Vagina (tissue), 2 donors: ENCODE measurements at regions not wholly inside any gene's neighbourhood (a gene's known extent, or its start where the extent isn't known, plus 50 kb on each side); places are given as distances from the start of the nearest gene placed in this dataset.

Experiments used
- DNase-seq, 2 donors: peaks; one replicate each; pipeline ENCODE4 v3.0.0-alpha.2; 2017; ENCODE audit errors: extremely low spot score in 2 of 2
- H3K27ac ChIP-seq: fragments of 200-600 bp; sonication (generic); one replicate; pipeline ENCODE4 v1.5.1; 2019
- H3K27me3 ChIP-seq: fragments of 200-600 bp; sonication (generic); one replicate; pipeline ENCODE4 v1.5.1; 2019
- H3K36me3 ChIP-seq, 2 donors: fragments of 200-600 bp; sonication (generic); one replicate each; pipeline ENCODE4 v1.5.1; 2017 to 2019
- H3K4me1 ChIP-seq: fragments of 200-600 bp; sonication (generic); one replicate; pipeline ENCODE4 v1.5.1; 2019
- H3K4me3 ChIP-seq, 2 donors: fragments of 200-600 bp; sonication (generic); 1 replicate in 1 of 2; 2 replicates in 1 of 2; pipeline ENCODE4 v1.5.1; 2016 to 2019
- H3K9me3 ChIP-seq: fragments of 200-600 bp; sonication (generic); one replicate; pipeline ENCODE4 v1.5.1; 2019
- POLR2A ChIP-seq, 2 donors: fragments of 450-650 bp; IDR thresholded peaks; one replicate each; pipeline ENCODE4 v1.6.1; 2017; ENCODE audit warnings: antibody characterized with exemption in 2 of 2, mild to moderate bottlenecking in 2 of 2, moderate library complexity in 2 of 2
- POLR2AphosphoS5 ChIP-seq, 2 donors: sonication (generic); formaldehyde crosslinking; IDR thresholded peaks; one replicate each; pipeline ENCODE4 v1.9.0; 2017; ENCODE audit warnings: antibody characterized with exemption in 2 of 2, mild to moderate bottlenecking in 2 of 2, low read depth in 1 of 2; ENCODE audit not compliant: insufficient read depth in 1 of 2
- intact Hi-C: fragments of 100-400 bp; cut with DNase I; formaldehyde crosslinking; loops from one replicate; pipeline ENCODE4 v1.15.1; 2023
- TF ChIP-seq, protein P1 (sequence below), 3 experiments: fragments of 450-650 bp in 2 of 3; fragments of 200-600 bp in 1 of 3; sonication (generic) in 1 of 3; IDR thresholded peaks; one replicate each; pipeline ENCODE4 v1.5.1; 2017 to 2019; ENCODE audit warnings: antibody characterized with exemption in 3 of 3, mild to moderate bottlenecking in 2 of 3, moderate library complexity in 2 of 3

DNA sequence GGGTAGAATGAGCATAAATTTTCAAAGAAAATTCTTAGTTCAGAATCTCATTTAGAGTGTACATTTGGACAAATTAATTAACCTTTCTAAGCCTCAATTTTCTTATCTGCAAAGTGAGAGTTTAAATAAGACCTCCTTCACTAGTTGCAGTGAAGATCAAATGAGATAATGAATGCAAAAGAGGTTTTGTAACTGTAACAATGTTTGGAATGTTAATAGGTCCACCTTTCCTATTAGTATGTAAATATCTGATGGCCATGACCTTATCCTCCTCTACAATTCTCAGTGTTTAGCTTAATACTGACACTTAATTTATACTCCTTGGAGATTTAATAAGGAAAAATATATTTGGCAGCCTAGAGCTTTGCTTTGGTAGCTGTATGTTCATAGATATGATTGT is 138.8 kb downstream of the GABRG1 start:
- Histone ChIP-seq H3K27me3 (no peaks in the 10 kb centered on the region), H3K36me3 (no peaks in the 10 kb centered on the region), H3K9me3 (no peaks in the 10 kb centered on the region), H3K4me1 (no peaks in the 10 kb centered on the region), H3K4me3 (no peak overlapping the region), H3K27ac (no peak overlapping the region)
- intact Hi-C loops = no loop called here
- no peak for DNase-seq
- no peak for TF ChIP-seq POLR2A (IDR thresholded peaks at IDR 0.05)
- TF ChIP-seq, protein P1, sequence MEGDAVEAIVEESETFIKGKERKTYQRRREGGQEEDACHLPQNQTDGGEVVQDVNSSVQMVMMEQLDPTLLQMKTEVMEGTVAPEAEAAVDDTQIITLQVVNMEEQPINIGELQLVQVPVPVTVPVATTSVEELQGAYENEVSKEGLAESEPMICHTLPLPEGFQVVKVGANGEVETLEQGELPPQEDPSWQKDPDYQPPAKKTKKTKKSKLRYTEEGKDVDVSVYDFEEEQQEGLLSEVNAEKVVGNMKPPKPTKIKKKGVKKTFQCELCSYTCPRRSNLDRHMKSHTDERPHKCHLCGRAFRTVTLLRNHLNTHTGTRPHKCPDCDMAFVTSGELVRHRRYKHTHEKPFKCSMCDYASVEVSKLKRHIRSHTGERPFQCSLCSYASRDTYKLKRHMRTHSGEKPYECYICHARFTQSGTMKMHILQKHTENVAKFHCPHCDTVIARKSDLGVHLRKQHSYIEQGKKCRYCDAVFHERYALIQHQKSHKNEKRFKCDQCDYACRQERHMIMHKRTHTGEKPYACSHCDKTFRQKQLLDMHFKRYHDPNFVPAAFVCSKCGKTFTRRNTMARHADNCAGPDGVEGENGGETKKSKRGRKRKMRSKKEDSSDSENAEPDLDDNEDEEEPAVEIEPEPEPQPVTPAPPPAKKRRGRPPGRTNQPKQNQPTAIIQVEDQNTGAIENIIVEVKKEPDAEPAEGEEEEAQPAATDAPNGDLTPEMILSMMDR (IDR thresholded peaks at IDR 0.05) = no peak
- no peak for TF ChIP-seq POLR2AphosphoS5 (IDR thresholded peaks at IDR 0.05; ENCODE audit: insufficient read depth in 1 of 2, low read depth in 1 of 2)

DNA sequence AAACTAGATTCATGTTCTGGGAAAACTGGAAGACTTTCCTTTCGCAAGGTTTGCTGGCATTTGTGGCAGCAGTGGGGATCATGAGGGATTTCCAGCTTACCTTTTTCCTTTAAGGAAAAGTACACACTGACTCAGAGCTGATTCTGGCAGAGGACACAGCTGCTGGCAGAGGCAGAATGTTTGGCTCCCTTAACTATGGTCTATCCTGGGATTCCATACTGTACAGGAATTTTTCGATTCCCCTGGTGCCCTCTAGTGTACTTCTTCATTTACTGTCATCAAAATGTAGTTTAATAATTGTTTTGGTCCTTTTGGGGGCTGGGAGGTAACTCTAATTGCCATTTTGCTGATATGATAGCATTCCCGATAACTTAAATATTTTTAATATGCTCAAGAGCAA is 152.7 kb downstream of the GABRG1 start:
- no peaks in the 10 kb centered on the region for H3K27me3 ChIP-seq
- DNase-seq = no peak
- intact Hi-C loops = no loop called here
- H3K36me3 ChIP-seq = no peaks in the 10 kb centered on the region
- H3K4me1 ChIP-seq = no peaks in the 10 kb centered on the region
- no peak overlapping the region for H3K4me3 ChIP-seq
- H3K9me3 ChIP-seq = no peaks in the 10 kb centered on the region
- no peak for TF ChIP-seq POLR2A (IDR thresholded peaks at IDR 0.05)
- TF ChIP-seq, protein P1 (IDR thresholded peaks at IDR 0.05) = no peak
- no peak for TF ChIP-seq POLR2AphosphoS5 (IDR thresholded peaks at IDR 0.05; ENCODE audit: insufficient read depth in 1 of 2, low read depth in 1 of 2)
- no peak overlapping the region for H3K27ac ChIP-seq

DNA sequence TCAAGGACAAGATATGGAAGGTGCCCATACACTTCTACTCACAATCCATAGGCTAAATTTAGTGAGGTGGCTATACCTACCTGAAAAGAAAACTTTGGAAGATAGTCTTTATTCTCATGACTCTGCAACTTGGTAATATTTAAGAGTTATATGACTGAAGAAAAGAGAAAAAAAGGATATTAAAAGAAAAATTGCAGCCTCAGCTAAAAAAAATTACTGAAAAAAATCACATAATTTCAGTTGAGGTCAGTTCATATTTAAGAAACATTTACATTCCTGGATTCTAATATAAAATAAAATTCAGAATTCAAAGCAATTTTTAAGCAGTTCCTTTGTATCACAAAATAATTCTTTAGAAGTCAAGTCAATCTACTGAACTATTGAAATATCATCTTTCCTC is 166.5 kb downstream of the GABRG1 start:
- no peak overlapping the region for H3K27ac ChIP-seq
- no peak overlapping the region for H3K4me3 ChIP-seq
- no peak for TF ChIP-seq POLR2A (IDR thresholded peaks at IDR 0.05)
- no peaks in the 10 kb centered on the region for H3K9me3 ChIP-seq
- DNase-seq = no peak
- H3K36me3 ChIP-seq = no peaks in the 10 kb centered on the region
- intact Hi-C loops = no loop called here
- no peaks in the 10 kb centered on the region for H3K4me1 ChIP-seq
- no peaks in the 10 kb centered on the region for H3K27me3 ChIP-seq

DNA sequence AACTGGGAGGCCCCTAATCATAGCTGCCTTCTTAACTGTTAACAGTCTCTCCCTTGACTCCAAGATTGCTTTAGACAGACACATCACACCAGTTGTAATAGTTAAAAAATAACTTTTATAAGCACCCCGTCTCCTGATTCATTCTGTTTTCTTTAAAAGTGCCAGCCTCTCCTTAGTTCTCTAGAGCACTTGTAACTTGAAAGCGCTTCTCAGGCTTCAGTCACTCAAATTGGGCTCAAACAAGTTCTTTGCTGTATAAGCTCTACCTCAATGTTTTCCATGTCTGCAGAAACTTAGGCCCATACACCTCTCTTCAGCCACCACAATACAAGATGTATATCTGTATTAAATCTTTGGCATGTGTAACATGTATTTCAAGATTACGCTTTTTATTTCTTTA is 169.6 kb downstream of the GABRG1 start:
- no peaks in the 10 kb centered on the region for H3K36me3 ChIP-seq
- no peak for TF ChIP-seq POLR2AphosphoS5 (IDR thresholded peaks at IDR 0.05; ENCODE audit: insufficient read depth in 1 of 2, low read depth in 1 of 2)
- no peak for TF ChIP-seq POLR2A (IDR thresholded peaks at IDR 0.05)
- TF ChIP-seq, protein P1 (IDR thresholded peaks at IDR 0.05) = no peak
- no peak overlapping the region for H3K4me3 ChIP-seq

DNA sequence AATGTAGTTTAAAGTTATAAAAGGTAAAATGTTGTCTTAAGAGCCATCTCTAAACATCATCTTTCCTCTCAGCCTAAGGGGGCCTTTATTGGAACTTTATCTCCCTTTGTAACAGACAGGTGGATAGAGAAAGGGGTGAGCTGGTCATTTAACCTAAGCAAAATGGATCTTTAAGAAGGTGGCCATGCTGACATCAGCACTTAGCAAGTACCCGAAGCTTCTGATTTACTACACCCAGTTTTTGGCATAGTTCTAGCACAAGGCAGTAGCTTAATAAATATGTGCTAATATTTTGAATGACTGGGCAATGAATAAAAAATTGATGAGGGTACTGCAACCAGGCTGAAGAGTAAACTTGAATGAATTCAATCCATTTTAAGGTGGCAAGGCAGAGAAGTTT is 172.7 kb downstream of the GABRG1 start:
- Histone ChIP-seq H3K9me3 (no peaks in the 10 kb centered on the region), H3K4me3 (no peak overlapping the region), H3K27ac (no peak overlapping the region), H3K27me3 (no peaks in the 10 kb centered on the region), H3K4me1 (no peaks in the 10 kb centered on the region), H3K36me3 (no peaks in the 10 kb centered on the region)
- intact Hi-C loops = no loop called here
- no peak for DNase-seq
- TF ChIP-seq POLR2A (IDR thresholded peaks at IDR 0.05) = no peak
- TF ChIP-seq, protein P1 (IDR thresholded peaks at IDR 0.05) = no peak
- TF ChIP-seq POLR2AphosphoS5 (IDR thresholded peaks at IDR 0.05; ENCODE audit: insufficient read depth in 1 of 2, low read depth in 1 of 2) = no peak

More for the DNA sequence above, 169.6 kb downstream of the GABRG1 start:
- no peak for DNase-seq
- Histone ChIP-seq H3K27me3 (no peaks in the 10 kb centered on the region), H3K27ac (no peak overlapping the region), H3K9me3 (no peaks in the 10 kb centered on the region), H3K4me1 (no peaks in the 10 kb centered on the region)
- intact Hi-C loops = no loop called here

DNA sequence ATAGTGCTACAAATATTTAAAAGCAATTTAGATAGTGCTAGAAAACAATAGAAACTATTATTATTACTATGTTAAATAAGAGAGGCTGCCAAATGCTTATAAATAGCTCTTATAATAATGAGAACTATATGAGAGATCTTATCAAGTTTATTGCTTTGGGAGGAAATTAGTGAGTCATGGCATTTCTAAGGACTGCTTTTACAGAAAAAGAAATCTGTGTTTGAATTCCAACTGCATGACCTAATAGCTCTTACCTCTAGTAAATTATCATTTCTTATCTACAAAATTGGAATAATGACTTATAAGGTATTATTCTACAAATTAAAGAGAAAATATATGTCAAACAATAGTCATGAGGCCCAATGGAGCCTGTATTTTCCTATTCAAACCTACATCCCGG is 177.2 kb downstream of the GABRG1 start:
- no peaks in the 10 kb centered on the region for H3K9me3 ChIP-seq
- intact Hi-C loops = no loop called here
- H3K4me1 ChIP-seq = no peaks in the 10 kb centered on the region
- H3K4me3 ChIP-seq = no peak overlapping the region
- DNase-seq = no peak
- no peaks in the 10 kb centered on the region for H3K27me3 ChIP-seq
- no peak overlapping the region for H3K27ac ChIP-seq
- TF ChIP-seq, protein P1 (IDR thresholded peaks at IDR 0.05) = no peak
- TF ChIP-seq POLR2A (IDR thresholded peaks at IDR 0.05) (no peak), POLR2AphosphoS5 (IDR thresholded peaks at IDR 0.05; ENCODE audit: insufficient read depth in 1 of 2, low read depth in 1 of 2) (no peak)
- H3K36me3 ChIP-seq = no peaks in the 10 kb centered on the region
